ENCODE measurements at regions not wholly inside any gene's neighbourhood (a gene's known extent, or its start where the extent isn't known, plus 50 kb on each side); places are given as distances from the start of the nearest gene placed in this dataset.

- no peak for TF ChIP-seq CTCF (IDR thresholded peaks at IDR 0.05; ENCODE audit: extremely low read depth in 1 of 2, insufficient read depth in 1 of 2, low read depth in 1 of 2, low read length in 2 of 2)
- TF ChIP-seq MYC (IDR thresholded peaks at IDR 0.05; ENCODE audit: low read depth, low read length), result no peak
- TF ChIP-seq POLR2AphosphoS5 (IDR thresholded peaks at IDR 0.05; ENCODE audit: insufficient read depth, low read depth, low read length), result no peak
- TF ChIP-seq EZH2 (IDR thresholded peaks at IDR 0.05; ENCODE audit: borderline replicate concordance, low read depth, low read length, severe bottlenecking), result no peak
Measured at GRCh38 chr14:71382315-71382714, 475.1 kb downstream of the PCNX1 start.
